ENCODE measurements at regions not wholly inside any gene's neighbourhood (a gene's known extent, or its start where the extent isn't known, plus 50 kb on each side); places are given as distances from the start of the nearest gene placed in this dataset.

DNA sequence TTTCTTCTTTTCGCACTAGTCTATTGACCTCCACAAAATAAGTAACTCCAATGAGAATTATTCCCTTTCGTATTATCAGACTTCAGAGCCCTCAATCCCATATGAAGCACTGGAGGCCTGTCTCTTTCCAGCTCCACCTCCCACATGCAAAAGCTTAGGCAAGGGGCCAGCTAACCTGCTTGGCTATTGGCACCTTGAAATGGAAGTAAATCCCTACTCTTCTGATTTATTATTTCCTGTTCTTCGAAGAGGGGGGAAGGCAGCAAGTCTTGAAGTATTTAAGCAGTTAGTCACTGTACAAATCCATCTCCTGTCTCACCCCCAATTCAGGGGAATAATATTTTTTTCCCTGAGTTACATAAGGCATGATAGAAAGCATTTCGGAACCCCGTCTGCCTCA lies 577.8 kb downstream of the MAFB start:
- TF ChIP-seq, protein P1, sequence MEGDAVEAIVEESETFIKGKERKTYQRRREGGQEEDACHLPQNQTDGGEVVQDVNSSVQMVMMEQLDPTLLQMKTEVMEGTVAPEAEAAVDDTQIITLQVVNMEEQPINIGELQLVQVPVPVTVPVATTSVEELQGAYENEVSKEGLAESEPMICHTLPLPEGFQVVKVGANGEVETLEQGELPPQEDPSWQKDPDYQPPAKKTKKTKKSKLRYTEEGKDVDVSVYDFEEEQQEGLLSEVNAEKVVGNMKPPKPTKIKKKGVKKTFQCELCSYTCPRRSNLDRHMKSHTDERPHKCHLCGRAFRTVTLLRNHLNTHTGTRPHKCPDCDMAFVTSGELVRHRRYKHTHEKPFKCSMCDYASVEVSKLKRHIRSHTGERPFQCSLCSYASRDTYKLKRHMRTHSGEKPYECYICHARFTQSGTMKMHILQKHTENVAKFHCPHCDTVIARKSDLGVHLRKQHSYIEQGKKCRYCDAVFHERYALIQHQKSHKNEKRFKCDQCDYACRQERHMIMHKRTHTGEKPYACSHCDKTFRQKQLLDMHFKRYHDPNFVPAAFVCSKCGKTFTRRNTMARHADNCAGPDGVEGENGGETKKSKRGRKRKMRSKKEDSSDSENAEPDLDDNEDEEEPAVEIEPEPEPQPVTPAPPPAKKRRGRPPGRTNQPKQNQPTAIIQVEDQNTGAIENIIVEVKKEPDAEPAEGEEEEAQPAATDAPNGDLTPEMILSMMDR (IDR thresholded peaks at IDR 0.05), result no peak
- TF ChIP-seq POLR2A (IDR thresholded peaks at IDR 0.05), result no peak
